HG03064 (cell line): ENCODE measurements at regions not wholly inside any gene's neighbourhood (a gene's known extent, or its start where the extent isn't known, plus 50 kb on each side); places are given as distances from the start of the nearest gene placed in this dataset.

Source experiments
- ATAC-seq: cut with Tn5 transposase; IDR thresholded peaks from one replicate; pipeline ENCODE4 v1.9.1; 2021; ENCODE audit warnings: low read depth; ENCODE audit not compliant: unreplicated experiment

GRCh38 chr1:213821175-213821942 is 166.4 kb upstream of the PROX1 start:
- no peak for ATAC-seq

- ATAC-seq, result no peak
These were observed 165.8 kb upstream of the PROX1 start for GRCh38 chr1:213821943-213822334.

DNA sequence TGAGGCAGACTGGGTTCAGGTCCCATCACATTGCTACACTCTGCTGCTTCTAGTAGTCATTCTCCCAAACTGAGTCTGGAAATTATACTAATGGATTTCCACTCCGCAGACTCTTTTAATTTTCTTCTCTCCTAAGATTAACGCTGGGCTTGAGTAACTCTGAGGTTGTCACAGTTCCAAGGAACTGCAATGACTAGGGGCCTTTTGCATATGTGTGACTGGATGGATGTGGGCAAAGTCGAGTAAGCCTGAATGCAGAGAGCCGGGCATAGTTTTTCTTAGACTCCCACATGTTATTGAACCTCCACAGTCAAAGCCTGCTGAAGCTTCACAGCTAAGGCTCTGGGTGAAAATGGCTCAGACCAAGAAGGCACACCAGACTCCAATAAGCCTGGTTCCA is 160.9 kb upstream of the PROX1 start:
- no peak for ATAC-seq

DNA sequence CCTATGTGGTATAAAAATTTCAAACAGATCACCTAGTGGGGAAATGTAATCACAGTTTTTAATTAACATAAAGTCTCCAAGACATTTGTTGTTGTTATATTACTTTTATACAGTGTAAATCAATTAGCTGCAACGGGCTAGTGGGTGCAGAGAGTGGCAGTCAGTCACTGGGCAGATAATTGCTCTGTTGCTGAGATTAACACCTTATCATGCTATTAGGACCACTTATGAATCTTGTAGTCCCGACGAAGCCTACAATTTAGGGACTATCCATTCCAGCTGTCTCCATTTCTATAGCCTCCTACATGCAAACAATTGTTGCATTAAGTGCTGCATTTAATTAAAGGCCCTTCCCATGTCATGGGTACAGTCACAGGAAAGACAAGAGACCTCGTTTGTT is 158.9 kb upstream of the PROX1 start:
- ATAC-seq, result no peak

DNA sequence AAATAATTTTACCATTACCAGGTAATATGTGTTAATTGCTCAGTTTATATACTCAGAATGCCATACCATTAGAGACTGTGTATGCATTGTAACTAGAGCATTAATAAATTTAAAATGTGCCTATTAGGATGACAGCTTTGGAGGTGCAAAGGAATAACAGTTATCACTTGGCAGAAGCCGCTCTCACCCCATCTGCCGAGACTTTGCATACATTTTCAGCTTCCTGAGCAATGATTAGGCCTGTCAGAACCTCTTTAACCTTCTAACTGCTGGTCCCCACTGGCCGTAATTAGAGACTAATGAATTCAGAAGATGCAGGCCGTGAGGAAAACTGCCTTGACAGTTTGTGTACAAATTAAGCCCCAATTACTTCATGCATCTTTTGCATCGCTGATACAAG is 158.0 kb upstream of the PROX1 start:
- no peak for ATAC-seq

DNA sequence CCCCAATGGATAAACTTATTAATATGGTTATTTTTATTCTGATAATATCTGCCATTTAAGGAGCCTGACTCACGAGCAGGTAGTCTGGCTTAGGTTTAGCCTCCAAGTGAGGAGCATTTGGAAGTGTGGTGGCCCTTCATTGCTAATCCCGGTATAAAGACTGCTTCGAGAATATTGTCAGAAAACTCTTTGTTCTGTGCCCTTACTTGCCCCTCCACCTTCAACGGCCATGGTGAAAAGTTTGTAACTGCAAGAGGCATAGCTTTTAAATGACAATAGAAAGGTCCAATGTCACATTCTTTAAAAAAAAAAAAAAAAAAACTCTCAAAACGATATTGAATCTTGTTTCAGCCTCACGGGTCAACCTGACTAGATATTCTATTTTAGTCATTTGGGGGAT is 157.4 kb upstream of the PROX1 start:
- no peak for ATAC-seq

DNA sequence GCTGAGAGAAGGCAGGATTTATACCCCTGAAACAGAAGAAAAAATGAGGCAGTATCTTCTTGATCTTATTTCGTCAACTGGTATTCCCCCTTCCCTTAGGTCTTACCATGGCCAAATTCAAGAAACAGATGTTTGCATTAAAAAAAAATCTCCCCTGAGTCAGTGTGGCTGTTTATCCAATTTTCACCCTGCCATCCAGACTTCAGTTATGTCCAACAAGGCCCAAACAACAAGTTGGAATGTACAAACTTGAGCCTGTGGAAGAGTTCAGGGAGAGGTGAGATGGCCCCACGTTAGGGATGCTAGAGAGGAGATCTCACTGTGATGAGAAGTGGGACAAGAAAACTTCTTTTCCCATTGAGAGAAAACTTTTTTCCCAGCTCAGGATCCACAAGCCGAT is 147.2 kb upstream of the PROX1 start:
- ATAC-seq, result no peak

- no peak for ATAC-seq
These were observed 143.1 kb upstream of the PROX1 start for GRCh38 chr1:213844632-213845031.

DNA sequence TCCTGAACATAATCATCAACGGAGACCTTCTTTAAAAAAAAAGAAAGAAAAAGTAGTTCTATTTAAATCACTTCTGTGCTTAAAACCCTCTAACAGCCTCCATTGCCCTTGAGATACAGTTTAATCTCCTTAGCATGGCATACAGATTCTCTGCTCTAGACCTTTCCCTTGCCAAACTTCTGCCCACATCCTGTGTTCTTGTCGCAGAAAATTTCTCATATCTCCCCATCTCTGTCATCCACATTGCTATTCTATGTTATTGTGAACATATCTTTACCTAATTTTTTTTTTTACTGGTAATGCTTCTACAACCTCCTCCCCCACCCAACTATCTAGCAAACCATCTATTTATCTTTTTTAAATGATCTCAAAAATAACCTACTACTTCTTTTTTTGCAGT is 135.7 kb upstream of the PROX1 start:
- ATAC-seq, result no peak

DNA sequence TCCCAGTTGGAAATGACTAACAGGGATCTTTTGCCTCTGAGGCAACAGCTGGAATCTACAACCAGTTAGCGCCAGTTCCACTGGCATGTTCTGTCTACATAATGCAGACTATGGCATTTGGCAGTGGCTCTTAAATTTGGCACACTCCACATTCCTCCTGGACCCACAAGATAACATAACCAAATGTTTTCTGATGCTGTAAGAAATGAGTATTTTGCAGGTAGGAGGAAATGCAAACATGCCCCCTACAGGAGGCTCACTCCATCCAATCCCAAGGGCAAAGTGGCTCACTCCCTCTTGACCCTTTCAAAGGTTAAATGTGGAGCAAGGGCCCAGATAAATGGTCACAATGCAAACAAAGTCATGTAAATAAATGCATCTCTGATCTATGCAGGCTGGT is 129.2 kb upstream of the PROX1 start:
- no peak for ATAC-seq

DNA sequence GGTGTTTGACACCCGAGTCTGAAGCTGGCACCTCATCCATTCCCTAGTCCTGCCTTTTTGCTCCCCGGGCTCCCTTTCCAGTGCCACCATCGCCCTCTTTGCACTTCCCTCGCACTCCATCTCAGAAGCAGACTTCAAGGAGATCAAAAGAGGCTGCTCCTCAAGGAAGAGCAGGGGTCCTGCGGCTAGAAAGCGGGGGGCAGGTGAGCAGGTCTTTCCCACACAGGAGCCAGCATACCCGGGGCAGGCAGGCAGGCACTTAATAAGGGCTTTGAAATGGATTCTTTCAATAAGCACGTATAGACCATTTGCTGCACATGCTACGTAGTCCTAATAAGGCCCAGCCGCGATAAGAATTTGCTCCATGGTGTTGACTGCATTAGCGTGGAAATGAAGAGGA is 125.9 kb upstream of the PROX1 start:
- no peak for ATAC-seq

- no peak for ATAC-seq
These were observed 123.7 kb upstream of the PROX1 start for GRCh38 chr1:213864091-213864490.

GRCh38 chr1:213868482-213868881 is 119.3 kb upstream of the PROX1 start:
- ATAC-seq, result no peak

GRCh38 chr1:213871179-213871578 is 116.6 kb upstream of the PROX1 start:
- ATAC-seq, result no peak

DNA sequence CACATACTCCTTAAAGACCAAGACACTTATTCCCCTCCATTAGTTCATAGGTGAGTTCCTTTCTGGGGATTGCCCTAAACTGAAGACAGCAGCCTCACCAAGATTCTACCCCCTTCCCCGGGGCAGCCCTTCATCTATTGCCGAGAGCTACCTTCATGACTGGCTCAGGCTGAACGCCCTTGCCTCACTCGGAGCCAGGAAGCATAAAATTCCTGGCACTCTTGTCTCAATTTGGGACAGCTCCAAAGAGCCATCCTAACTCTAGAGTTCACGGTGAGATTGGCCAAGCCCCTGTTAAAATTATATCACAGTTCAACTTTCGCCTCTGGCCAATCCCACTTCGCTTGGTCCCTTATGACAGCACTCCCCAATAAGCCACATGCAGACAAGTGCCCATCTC is 113.0 kb upstream of the PROX1 start:
- no peak for ATAC-seq

GRCh38 chr1:213876531-213876930 is 111.2 kb upstream of the PROX1 start:
- no peak for ATAC-seq

DNA sequence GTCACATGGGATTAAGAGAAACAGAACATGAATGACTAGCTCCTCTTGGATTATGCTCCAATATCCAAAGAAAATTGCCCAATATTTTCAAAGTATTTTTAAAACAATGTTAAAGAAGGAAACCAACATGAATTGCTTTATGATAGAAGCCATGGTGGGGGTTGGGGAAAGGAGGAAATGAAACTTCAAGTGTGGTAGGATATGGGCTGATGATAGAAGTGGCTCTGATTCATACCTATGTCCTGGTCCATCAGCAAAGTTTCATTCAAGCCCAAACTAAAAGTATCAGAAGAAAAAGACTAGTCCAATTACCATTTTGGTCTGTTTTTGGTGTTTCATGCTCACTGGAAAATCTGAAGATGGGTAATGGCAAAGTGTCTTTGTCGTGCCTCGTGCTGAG is 104.2 kb upstream of the PROX1 start:
- no peak for ATAC-seq

- no peak for ATAC-seq
These were observed 103.4 kb upstream of the PROX1 start for GRCh38 chr1:213884402-213884801.

GRCh38 chr1:213884942-213885341 is 102.8 kb upstream of the PROX1 start:
- no peak for ATAC-seq

DNA sequence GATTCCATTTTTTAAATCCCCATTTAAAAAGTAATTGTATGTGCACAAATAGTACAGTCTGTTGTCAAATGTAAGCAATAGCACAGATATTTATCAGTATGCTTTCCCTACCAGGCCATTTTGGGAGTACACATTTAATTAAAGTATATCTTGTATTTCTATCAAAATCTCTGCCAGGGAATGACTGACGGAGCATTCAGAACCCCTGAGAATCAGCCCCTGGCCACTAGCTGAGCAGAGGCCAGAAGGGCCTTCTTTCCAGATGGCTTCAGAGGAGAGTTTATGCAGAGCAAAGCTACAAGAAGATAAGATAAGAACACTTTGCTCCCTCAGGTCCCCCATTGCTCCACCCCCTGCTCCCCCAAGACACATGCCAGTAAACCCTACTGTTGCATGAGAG is 99.9 kb upstream of the PROX1 start:
- ATAC-seq, result no peak

GRCh38 chr1:213891989-213892902 is 95.5 kb upstream of the PROX1 start:
- ATAC-seq, result no peak

GRCh38 chr1:213898684-213899083 is 89.1 kb upstream of the PROX1 start:
- no peak for ATAC-seq
